IPS-NIHi7 (cell line): ENCODE measurements at regions not wholly inside any gene's neighbourhood (a gene's known extent, or its start where the extent isn't known, plus 50 kb on each side); places are given as distances from the start of the nearest gene placed in this dataset.

Experiments
- DNase-seq: peaks from one replicate; pipeline ENCODE4 v3.0.0; 2012; ENCODE audit warnings: mixed read lengths; ENCODE audit errors: extremely low spot score

DNA sequence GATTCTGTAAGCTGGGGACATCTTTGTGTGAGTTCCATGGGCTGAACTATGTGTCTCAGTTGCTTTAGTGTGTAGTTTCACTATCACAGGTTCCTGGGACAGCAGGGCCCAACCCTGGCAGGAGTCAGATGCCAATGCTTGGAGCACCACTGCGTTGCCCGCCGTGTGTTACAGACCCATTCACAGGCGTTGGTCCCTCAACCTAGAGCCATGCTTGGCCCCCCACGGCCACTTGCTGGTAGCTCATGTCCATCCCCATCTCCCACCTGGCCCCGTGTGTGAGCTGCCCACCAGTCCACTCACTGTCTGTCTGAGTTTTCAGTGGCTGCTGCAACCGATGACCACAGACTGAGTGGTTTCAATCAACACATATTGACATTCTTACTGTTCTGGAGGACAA is 546.9 kb downstream of the TCERG1L start:
- no peak for DNase-seq

GRCh38 chr10:130766071-130766470 is 545.5 kb downstream of the TCERG1L start:
- no peak for DNase-seq

DNA sequence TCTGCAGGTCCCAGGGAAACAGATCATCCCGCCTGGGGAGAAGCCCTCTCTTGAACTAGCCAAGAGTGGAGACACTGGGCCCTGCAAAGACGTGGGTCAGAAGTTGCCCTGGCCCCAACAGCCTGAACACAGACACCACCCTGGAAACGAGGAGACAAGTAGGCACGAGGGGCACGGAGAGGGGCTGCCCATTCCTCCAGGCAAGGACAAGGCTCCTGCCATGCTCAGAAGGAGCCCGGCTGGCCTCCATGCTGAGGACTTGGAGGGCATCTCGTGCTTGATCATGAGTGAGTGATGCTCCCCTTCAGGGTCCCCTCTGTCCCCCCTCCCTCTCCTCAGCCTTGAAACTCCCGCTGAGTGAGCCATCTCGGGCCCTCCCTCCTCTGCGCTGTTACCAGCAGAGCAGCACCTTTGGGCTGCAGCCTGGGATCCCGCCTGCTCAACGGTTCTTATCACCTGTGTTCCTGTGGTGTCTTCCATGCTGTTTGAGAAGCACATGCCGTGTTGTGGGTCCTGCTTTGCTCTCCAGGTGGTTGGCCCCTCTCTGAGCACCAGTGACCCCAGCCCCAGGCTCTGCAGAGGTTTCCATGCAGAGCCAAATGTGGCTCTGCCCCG is 544.3 kb downstream of the TCERG1L start:
- DNase-seq, result no peak

- DNase-seq, result no peak
Observed at GRCh38 chr10:130769146-130770017, 542.1 kb downstream of the TCERG1L start.

GRCh38 chr10:130770018-130770630 is 541.4 kb downstream of the TCERG1L start:
- no peak for DNase-seq

DNA sequence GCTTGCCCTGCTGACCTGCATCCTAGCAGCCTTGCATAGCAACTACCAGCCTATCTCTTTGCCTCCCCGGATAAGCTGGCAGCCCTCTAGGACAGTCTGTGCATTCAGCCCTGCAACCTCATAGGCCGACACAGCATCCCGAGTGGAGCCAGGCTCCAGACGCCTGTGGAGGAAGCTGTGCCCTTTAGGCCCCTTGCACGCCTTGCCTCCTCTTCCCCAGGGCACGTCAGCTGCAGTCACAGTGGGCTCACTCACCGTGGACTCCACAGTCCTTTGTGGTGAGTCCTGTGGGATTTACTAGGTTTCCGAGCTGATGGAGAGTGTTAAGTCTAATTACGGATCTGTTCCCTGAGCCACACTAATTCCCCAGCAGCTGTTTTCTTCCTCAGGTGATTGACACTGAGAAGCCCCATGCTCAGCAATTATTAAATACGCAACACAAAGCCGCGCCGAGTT is 540.0 kb downstream of the TCERG1L start:
- no peak for DNase-seq

- no peak for DNase-seq
Observed at GRCh38 chr10:130772056-130772455, 539.5 kb downstream of the TCERG1L start.

- DNase-seq, result no peak
Observed at GRCh38 chr10:130772676-130773075, 538.8 kb downstream of the TCERG1L start.

- no peak for DNase-seq
Observed at GRCh38 chr10:130773941-130774340, 537.6 kb downstream of the TCERG1L start.

DNA sequence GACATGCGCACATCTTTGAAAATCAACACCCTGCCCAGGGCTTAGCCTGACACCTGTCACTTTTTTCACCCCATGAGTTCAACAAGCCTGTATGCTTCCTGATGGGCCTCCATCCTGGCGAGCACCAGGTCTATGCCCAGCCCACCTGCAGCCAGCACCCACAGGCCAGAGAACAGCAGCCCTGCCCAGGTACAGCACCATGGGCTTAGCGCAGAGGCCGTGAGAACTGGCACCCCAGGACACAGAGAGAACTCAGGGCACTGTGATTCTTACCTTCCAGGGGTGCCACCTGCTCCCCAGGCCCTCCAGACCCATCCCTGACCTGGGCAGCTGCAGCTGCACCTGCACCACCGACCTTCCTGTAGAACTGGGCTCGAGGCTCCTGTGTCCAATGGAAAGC is 536.6 kb downstream of the TCERG1L start:
- no peak for DNase-seq

- no peak for DNase-seq
Observed at GRCh38 chr10:130775311-130775710, 536.2 kb downstream of the TCERG1L start.

DNA sequence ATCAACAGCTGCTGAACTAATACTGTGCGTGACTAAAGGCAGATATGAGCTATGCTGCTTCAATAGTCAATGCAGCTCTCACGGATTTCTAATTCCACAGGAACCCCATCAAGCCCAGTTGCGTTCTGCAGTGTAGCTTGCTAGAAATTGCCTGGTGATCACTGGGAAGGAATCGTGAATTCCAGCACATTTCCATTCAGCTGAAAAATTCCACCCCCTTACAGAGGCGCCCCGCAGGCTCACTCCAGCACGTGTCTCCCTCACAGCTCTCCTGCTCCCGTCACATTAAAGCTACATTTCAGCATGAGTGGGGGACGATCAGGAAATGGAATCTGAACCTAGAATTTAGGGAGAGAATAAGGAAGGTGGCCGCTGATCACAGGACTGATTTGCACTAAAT is 534.8 kb downstream of the TCERG1L start:
- no peak for DNase-seq

DNA sequence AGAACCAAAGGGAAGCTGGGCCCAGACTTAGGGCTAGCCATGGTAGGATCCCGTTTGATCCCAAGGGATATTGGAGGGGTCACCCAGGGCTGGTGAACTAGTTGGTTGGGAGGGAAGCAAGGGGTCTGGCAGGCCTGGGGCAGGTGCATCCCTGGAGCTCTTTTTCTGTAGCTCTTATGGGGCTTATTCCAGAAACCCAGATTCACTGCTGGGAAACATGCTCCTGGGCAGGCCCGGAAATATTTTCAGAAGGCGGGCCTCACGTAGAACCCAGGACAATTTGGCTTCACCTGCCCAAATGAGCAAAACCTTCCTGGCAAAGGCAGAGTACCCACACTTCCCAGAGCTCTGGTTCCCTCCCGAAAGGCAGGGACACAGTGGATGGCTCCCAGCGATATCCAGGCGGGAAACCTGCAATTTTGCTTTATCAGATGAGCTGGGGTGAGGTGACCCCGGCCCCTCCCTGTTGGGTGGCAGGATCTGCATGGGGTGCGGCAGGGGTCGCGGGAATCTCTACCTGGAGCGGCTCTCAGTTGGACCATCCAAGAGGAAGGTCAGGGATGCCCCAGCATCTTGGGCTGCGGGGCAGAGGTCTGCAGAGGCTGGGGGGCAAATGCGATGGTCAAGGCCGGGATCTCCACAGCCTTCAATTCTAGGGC is 533.9 kb downstream of the TCERG1L start:
- no peak for DNase-seq

DNA sequence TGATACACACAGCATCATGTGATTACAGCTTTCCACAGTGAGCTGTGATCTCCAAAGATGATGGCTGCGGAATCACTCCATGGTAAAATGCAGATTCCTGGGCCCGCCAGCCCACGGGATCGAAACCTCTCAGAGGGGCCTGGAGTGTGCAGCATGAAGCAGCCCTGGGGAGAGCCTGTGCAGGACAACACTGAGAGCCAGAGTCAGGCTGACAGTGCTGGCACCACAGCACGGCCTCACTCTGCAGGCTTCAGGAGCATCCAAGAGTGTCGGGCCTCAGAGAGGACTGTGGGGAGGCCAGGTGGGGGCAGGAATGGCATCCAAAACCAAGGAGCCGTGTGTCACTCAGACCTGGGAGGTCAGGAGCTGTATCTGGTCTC is 533.4 kb downstream of the TCERG1L start:
- DNase-seq, result no peak

DNA sequence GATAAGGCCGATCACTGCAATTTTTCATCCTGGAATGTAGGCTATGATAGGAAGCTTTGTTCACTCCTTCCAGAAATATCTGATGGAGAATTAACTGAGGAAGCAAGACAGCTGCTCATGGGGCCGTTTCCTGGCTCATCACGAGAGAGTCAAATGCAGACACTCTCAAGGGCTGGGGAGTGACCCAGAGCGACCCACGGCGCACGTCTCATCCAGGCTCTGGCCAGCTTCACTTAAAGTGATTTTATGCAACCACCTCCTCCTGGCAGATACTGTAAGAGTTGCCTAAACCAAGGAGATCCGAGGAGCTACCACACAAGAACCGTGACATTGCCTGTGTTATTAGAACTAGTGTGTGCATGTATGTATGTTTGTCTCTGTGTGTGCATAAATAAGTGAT is 530.8 kb downstream of the TCERG1L start:
- no peak for DNase-seq

DNA sequence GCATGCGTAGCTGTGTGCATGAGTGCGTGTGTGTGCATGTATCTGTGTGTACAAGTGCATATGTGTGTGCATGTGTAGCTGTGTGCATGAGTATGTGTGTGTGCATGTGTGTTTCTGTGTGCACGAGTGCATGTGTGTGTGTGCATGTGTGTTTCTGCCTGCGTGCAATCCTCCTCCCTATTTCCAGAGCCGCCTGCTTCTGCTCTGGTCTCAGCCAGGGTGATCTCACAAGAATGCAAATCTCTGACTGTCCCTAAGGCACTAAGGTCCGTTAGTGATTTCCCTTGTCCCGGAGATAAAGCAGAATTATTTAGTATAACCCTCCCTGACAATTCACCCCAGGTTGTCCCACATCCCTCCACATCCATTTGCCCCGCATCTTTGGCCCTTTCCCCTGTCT is 530.3 kb downstream of the TCERG1L start:
- DNase-seq, result no peak

DNA sequence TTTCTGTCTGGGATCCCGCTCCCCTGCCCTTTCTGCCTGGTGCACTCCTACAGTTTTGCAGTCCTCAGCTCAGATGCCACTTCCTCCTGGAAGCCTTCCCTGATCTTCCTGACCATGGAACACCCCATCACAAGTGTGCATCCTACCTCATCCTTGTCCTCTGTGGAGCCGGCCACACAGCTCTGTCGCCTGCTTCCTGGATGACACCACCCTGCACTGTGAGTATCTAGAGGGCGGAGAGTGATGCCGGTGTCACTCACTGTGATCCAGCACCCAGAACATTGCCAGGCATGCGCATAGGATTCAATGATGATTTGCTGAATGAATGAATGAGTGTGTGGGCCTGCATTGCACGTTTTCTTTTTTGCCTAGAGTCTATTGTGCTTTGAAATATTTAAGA is 529.9 kb downstream of the TCERG1L start:
- DNase-seq, result no peak

DNA sequence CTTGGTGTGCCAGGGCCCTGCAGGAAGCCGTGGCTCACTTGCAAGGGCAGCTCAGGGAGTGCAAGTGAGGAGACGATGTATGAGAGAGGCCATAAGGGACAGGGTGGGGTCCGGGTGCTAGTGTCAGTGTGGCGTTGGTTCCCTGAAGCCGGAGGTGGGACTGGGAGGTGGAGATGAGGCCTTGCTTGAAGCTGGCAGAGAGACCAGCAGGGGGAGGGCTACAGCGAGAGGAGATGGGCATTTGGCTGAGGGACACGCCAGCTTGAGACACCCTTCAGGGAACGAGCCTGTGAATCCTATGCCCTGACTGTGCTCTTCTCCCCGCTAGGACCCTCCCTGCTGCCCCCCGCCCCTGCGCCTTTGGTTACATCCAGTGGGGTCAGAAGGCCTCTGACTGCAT is 529.1 kb downstream of the TCERG1L start:
- peak; percentile 41 for DNase-seq

DNA sequence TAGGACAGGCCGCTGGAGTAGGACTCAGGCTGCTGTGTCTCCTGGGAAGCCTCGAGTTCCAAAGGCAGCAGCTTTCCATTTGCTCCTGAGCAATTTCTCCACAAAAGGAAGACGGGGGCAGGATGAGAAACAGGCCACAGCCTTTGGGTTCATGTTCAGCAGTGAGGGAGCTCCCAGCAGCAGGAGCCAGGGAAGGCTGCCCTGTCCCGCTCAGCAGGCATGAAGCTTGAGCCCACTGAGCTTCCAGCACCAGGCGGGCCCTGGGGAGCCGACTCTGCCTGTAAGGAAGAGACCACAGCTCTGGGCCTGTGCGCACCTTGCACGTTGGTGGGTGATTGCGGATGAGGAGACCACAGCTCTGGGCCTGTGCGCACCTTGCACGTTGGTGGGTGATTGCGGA is 527.2 kb downstream of the TCERG1L start:
- DNase-seq, result no peak

DNA sequence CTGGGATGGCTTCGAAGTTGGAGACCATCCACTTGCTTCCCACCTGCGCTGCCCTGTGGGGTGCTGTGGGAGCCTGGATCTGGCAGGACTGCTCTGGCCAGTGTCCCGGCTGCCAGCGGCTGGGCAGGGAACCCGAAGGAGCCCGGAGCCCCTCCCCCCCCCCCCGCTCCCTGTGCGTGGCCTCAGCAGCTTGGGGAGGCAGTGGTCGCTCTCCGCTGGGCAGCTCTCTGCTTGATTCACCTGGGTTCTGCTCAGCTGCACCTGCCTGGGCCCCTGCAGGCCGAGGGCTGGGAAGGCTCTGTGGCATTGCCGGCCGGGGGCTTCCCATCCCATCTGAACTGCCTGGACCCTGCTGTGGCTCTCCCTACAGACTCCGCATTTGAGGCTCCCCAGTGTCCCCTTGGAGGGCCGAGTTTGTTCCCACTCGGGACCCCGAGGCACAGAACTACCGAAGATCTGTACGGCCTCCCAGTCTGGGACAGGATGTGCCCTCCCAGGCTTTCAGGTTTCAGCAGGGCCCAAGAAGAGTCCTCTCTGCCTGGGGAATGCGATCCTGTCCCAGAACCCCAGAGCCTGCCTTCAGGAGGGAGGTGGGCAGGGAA is 525.1 kb downstream of the TCERG1L start:
- DNase-seq, result no peak

DNA sequence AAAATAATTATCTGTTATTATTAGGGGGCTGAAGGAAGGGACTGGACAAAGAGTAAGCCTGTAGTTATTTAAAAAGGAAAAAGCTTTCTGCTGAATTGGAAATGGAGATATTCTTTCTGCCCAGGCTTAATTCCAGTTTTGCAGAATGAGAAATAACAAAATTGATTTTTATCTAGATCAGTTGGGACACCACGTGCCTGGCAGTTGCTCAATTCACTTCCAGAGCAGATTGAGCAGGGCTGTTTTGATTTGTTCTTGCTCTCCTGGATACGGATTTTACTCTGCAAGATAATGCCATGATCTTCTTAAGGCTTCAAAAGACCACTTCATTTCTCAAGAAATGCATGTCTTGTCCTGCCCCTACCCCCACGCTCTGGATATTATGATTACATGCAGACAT is 524.3 kb downstream of the TCERG1L start:
- DNase-seq, result no peak

GRCh38 chr10:130787821-130788220 is 523.7 kb downstream of the TCERG1L start:
- no peak for DNase-seq
